ENCODE measurements at regions not wholly inside any gene's neighbourhood (a gene's known extent, or its start where the extent isn't known, plus 50 kb on each side); places are given as distances from the start of the nearest gene placed in this dataset.
"Not testable (repeated sequence)": the region's sequence is repeated elsewhere in the genome, so short reads cannot be mapped to it uniquely, and the experiment has no call there.

DNA sequence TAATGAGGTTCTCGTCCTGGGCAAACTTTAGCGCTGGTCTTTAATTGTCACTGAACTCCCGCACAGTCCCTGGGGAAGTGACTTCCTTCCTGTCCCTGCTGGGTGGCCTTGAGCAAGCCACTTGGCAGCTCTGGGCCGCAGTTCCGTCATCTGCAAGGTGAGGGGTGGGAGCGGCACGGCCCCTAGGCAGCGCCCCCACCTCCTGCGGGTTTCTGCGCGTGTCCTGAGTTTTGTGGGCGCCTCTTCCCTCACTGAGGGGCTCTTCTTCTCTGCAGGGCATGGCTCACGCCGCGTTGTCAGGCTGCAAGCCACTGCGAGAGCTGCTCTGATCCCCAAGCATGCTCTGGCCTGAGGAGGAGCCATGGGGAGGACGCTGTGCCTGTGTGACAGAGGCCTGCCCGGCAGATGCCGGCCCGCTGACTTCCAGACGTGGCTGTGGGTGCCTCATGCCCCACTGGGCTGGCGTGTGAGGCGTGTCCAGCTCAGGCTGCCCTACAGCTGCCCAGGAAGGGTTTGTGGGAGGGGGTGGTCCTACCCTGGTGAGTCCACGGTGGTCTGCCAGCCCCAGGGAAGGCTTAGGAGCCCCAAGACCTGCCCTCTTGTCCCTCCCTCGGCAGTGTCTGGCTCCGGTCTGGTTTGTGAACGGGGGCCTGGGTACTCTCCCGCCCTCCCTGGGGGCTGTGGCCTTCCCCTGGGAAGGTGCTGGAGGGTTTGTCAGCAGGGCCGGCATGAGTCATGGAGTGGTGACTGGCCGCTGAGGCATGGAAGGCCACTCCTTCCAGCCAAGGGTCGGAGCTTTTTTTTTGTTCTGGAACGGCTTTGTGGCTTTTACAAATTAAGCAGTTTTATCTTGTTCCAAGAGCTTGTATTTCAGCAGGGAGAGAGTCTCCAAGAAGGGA is 182.0 kb downstream of the SEC14L1 start:
- FAIRE-seq, result peak; percentile 43

GRCh38 chr17:77323413-77324171 is 182.8 kb downstream of the SEC14L1 start:
- FAIRE-seq, result no peak

DNA sequence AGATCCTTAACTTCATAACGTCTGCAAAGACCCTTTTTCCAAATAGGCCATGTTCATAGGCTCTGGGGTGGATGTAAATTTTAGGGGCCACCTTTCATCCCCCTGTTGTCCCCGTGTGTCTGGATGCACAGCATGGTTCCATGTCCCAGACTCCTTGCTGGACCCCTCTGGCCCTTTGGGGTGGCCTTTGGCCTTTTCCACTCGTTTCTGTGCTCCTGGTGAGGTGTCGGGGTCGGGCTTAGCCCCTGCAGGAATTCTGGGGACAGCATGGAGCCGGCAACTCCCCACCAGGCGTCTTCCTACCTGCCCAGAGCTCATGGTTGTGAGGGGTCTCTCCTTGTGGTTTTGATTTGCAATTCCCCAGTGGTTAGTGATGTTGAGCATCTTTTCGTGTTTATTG is 183.5 kb downstream of the SEC14L1 start:
- no peak for FAIRE-seq

DNA sequence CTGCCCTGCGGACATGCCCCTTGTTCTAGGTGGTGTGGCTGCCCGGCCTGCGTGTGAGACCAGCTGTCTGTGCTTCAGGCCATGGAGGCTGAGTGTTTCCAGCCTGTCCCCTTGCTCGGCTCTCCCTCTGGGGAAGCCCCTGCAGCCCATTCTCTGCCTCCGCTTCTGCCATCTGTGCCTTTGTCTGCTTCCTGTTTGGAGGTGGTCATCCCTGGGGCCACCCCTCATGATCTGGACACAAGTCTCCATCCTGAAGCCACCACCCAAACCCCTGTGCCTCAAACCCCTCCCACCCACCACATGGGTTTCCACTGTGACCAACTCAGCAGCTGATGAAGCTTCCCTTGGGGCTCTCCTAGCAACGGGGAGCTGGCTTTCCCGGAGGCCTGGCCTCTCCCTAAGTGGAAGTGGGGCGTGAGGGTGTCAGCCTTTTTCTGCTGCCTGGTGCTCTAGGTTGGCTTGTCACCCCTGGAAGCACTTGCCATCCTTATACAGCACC is 184.9 kb downstream of the SEC14L1 start:
- FAIRE-seq, result no peak

DNA sequence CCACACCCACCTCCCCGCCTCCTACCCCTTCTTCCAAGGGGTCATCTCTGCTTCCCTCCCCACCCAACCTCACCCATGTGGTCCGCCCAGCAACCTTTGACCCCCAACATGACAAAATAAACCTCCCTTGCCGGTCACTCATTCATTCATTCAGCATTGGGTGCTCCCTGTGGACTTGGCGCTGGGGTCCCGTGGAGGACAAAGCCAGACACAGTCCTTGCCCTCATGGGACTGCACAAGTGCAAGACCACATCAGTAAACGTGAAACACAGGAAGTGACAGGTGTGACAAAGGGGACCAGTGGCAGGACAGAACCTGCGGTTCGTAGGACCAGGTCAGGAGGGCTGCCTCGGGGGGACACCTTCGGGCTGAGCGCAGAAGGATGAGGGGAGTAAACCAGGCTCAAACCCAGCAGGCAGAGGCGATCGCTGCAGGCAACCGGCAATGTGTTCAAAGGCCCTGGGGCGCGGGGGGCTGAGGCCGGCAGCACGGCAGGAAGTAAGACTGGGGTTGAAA is 185.4 kb downstream of the SEC14L1 start:
- no peak for FAIRE-seq

DNA sequence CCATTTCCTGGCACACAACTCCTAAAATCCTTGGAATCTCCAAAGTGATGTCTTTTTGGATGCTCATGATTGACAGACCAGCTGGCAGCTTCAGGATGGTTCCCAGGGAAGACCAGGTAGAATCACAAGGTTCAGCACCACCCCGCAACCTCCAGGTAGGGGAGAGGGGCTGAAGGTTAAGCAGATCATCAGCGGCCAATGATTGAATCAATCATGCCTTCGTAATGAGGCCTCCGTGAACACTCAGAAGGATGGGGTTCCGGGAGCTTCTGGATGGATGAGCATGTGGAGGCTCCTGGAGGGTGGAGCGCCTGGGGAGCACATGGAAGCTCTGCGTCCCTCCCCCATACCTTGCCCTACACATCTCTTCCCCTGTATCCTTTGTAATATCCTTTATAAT is 185.9 kb downstream of the SEC14L1 start:
- no peak for FAIRE-seq

DNA sequence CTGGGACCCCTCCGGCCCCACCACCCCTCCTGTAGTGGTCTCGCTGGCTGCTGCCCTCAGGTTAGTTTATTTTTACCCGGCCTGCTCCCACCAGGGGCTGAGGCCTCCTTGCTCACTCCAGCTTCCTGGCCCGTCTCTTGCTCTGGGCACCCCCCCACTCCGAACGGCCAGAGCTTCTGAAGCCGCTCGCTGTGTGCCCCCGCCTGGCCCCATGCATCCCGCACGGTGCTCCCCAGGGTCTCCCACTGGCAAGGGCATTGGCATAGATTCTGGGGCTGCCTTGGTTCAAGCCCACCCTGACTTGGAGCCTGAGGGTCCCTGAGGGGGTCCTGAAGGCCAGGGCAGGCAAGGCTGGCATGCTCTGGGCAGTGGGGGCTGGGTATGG is 186.4 kb downstream of the SEC14L1 start:
- FAIRE-seq, result no peak

DNA sequence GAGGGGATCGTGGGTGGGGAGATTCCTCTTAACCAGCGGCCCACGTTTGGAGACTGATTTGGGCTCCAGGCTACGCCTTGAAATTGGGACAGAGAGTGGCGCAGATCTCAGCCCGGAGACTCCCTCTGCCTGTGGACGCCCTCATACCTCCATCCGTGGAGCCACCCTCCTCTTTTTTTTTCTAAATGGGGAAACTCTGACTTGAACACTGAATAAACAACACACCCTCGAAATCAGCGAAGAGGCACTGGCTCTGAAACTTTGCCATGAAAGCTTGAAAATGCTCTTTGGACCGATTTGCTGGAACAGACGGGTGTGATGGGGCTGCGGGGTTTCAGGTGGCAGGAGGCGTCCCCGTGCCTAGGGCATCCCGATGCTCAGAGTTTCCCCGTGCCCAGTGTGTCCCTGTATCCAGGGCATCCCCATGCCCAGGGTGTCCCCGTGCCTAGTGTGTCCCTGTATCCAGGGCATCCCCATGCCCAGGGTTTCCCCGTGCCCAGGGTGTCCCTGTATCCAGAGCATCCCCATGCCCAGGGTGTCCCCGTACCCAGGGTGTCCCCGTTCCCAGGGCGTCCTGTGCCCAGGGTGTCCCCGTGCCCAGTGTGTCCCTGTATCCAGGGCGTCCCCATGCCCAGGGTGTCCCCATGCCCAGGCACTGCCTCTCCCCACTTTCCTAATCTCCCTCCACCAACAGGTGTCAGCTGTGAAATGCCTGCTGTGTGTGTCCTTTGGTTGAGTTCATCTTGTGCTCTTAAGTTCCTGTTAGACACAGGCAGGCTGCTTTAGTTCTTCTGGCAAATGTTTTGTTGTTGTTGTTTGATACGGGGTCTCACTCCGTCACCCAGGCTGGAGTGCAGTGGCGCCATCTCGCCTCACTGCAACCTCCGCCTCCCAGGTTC is 187.0 kb downstream of the SEC14L1 start:
- FAIRE-seq, result no peak

GRCh38 chr17:77328823-77329740 is 188.3 kb downstream of the SEC14L1 start:
- FAIRE-seq, result no peak

DNA sequence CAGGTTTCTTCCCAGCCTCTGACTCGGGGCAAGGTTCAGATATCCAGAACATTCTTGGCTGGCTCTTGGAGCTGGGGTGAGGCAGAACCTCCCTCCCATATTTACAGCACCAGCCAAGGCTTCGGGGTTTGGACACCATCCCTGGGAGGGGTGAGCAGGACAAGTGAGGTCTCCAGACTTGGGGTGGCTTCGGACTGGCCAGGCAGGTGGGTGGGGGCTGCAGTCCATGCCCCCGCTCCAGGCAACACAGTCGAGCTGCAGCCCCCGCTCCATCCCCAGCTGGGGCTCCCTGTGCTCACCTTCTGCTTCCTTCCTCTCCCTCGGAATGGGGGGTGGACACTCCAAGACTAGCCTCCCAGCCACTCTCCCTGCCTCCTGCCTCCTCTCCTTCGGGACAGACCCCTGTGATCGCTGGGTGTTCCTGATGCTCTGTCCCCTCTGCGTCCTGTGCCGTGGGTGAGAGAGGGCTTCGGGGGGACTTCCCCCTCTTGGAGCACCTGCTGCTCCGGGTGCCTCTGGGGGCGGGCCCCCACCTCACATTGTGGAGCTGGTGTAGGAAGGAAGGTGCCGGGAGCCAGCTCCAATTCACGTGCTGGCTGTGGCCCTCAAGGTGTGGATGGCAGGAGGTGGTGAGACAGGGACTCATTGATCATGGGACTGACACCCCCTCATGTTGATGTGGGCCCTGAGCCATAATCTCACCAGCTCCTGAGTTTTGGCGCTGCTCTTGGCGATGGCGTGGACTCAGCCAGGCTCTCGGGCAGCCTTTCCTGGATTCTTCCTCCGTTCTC is 189.2 kb downstream of the SEC14L1 start:
- FAIRE-seq, result no peak

- FAIRE-seq, result no peak
These were observed 189.9 kb downstream of the SEC14L1 start for GRCh38 chr17:77330602-77331081.

GRCh38 chr17:77331301-77331864 is 190.6 kb downstream of the SEC14L1 start:
- FAIRE-seq, result peak; percentile 8

- FAIRE-seq, result no peak
These were observed 191.5 kb downstream of the SEC14L1 start for GRCh38 chr17:77332034-77332971.

DNA sequence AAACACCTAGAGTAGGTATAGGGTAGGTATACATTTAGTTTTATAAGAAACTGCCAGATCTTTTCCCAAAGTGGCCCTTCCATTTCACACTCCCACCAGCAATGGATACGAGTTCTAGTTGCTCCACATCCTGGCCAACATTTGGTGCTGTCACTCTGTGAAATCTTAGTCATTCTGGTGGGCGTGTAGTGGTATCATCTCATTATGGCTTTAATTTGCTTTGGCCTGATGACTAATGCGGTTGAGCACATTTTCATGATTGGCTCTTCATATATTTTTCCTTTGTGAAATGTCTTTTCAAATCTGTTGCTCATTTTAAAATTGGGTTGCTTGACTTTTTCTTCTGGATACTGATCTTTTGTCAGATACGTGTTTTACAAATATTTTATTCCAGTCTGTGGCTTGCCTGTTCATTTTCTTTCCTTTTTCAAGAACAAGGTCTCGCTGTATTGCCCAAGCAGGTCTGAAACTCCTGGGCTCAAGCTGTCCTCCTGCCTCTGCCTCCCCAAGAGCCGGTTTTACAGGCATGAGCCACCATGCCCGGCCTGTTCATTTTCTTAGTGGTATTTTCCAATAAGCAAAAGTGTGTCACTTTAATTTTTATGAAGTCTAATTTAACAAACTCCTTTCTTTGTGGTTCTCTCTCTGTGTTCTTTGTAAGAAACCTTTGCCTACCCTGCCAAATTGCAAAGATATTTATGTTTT is 192.4 kb downstream of the SEC14L1 start:
- no peak for FAIRE-seq

DNA sequence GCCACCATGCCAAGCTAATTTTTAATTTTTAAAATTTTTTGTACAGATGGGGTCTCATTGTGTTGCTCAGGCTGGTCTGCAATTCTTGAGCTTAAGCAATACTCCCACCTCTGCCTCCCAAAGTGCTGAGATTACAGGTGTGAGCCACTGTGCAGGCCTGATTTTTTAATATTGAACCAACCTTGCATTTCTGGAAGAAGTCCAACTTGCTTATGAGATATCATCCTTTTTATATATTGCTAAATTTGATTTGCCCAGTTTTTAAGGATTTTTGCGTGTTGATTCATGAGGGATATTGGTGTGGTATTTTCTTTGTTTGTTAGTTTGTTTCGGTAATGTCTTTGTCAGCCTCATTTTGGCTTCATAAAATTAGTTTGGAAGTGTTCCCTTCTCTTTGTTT is 196.4 kb downstream of the SEC14L1 start:
- FAIRE-seq, result no peak

- FAIRE-seq, result no peak
These were observed 200.3 kb downstream of the SEC14L1 start for GRCh38 chr17:77341069-77341541.

- not testable (repeated sequence) for FAIRE-seq
These were observed 201.9 kb downstream of the SEC14L1 start for GRCh38 chr17:77342656-77342990.

All from endometrium (tissue), 2 donors.